ENCODE measurements at regions not wholly inside any gene's neighbourhood (a gene's known extent, or its start where the extent isn't known, plus 50 kb on each side); places are given as distances from the start of the nearest gene placed in this dataset.

DNA sequence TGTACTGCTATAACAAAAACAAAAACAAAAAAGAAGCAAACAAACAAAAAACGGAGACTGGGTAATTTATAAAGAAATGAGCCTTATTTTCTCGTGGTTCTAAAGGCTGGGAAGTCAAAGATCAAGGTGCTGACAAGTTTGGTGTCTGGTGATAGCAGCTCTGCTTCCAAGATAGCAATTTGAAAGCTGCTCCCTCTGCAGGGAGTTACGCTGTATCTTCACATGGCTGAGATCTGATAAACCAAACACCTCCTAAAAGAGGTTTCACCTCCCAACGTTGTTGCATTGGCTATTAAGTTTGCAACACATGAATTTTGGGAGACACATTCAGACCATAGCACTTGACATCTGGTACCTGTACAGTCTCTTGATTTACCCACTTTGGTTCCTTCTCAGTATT is 854.2 kb downstream of the CENPC start:
- Histone ChIP-seq H3K4me3 (no peak overlapping the region), H3K27ac (no peak overlapping the region), H3K27me3 (no peaks in the 10 kb centered on the region), H3K9me3 (ENCODE audit: low read depth) (no peaks in the 10 kb centered on the region), H3K36me3 (no peaks in the 10 kb centered on the region), H3K4me1 (ENCODE audit: low read depth) (peaks cover 10% of the 10 kb centered on the region)
- no peak for DNase-seq (ENCODE audit: low read depth in 1 of 2, low spot score in 1 of 2)
- no peak for TF ChIP-seq CTCF (IDR thresholded peaks at IDR 0.05; ENCODE audit: low read depth, low read length)

DNA sequence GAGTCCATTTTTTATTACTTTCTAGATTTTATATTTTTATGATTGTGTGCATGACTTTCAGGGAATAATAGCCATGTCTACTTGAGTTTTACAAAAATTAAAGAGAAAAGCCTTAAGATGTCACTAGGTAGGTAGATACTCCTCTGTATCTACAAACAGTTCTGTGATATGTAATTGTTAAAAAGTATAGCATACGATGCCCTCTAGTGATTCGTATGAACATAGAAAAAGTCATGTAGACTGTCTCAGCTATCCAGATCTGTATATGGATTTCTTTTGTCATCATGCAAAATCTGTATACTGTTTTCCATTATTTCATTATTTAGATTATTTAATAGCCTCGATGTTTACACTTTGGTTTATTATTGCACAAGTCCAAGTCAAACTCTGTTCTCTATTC is 856.6 kb downstream of the CENPC start:
- Histone ChIP-seq H3K9me3 (ENCODE audit: low read depth) (no peaks in the 10 kb centered on the region), H3K27ac (no peak overlapping the region), H3K36me3 (no peaks in the 10 kb centered on the region), H3K4me1 (ENCODE audit: low read depth) (peaks cover 5% of the 10 kb centered on the region), H3K4me3 (no peak overlapping the region), H3K27me3 (no peaks in the 10 kb centered on the region)
- DNase-seq (ENCODE audit: low read depth in 1 of 2, low spot score in 1 of 2), result peak; percentile 24 to 55
- TF ChIP-seq CTCF (IDR thresholded peaks at IDR 0.05; ENCODE audit: low read depth, low read length), result peak; percentile 44

GRCh38 chr4:66687459-66687858 is 857.8 kb downstream of the CENPC start:
- Histone ChIP-seq H3K27me3 (no peaks in the 10 kb centered on the region), H3K36me3 (no peaks in the 10 kb centered on the region), H3K4me3 (no peak overlapping the region), H3K9me3 (ENCODE audit: low read depth) (no peaks in the 10 kb centered on the region), H3K27ac (no peak overlapping the region), H3K4me1 (ENCODE audit: low read depth) (no peaks in the 10 kb centered on the region)
- TF ChIP-seq CTCF (IDR thresholded peaks at IDR 0.05; ENCODE audit: low read depth, low read length), result no peak
- no peak for DNase-seq (ENCODE audit: low read depth in 1 of 2, low spot score in 1 of 2)

- no peak for TF ChIP-seq CTCF (IDR thresholded peaks at IDR 0.05; ENCODE audit: low read depth, low read length)
- Histone ChIP-seq H3K4me3 (no peak overlapping the region), H3K27ac (no peak overlapping the region), H3K36me3 (no peaks in the 10 kb centered on the region), H3K9me3 (ENCODE audit: low read depth) (no peaks in the 10 kb centered on the region), H3K4me1 (ENCODE audit: low read depth) (no peaks in the 10 kb centered on the region), H3K27me3 (no peaks in the 10 kb centered on the region)
- peak in 1 of 2 donors; percentile 66 for DNase-seq (ENCODE audit: low read depth in 1 of 2, low spot score in 1 of 2)
Measured at GRCh38 chr4:66681962-66682361, 863.3 kb downstream of the CENPC start.

DNA sequence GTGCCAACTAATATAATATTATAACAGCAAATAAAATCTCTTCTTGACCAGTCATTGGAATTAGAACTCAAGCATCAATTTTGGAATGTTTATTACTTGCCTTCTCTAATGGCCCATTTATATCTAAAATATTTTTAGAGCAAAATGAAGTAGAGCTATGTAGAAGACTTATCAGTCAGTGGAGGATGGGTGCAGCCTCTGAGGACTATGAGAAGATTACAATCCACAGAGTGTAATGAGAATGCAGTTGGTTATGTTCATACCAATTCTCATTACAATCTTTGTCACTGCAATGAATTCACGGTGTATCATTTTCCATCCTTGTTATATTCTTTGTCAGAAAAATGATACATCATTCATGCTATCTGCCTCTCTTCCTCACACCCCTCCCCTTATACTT is 878.1 kb downstream of the CENPC start:
- H3K27me3 ChIP-seq, result no peaks in the 10 kb centered on the region
- H3K4me1 ChIP-seq (ENCODE audit: low read depth), result no peaks in the 10 kb centered on the region
- no peak overlapping the region for H3K4me3 ChIP-seq
- no peak for DNase-seq (ENCODE audit: low read depth in 1 of 2, low spot score in 1 of 2)
- H3K36me3 ChIP-seq, result no peaks in the 10 kb centered on the region
- TF ChIP-seq CTCF (IDR thresholded peaks at IDR 0.05; ENCODE audit: low read depth, low read length), result no peak
- no peak overlapping the region for H3K27ac ChIP-seq
- no peaks in the 10 kb centered on the region for H3K9me3 ChIP-seq (ENCODE audit: low read depth)

GRCh38 chr4:66662620-66663019 is 882.7 kb downstream of the CENPC start:
- H3K4me3 ChIP-seq, result no peak overlapping the region
- no peaks in the 10 kb centered on the region for H3K27me3 ChIP-seq
- TF ChIP-seq CTCF (IDR thresholded peaks at IDR 0.05; ENCODE audit: low read depth, low read length), result no peak
- H3K4me1 ChIP-seq (ENCODE audit: low read depth), result no peaks in the 10 kb centered on the region
- H3K9me3 ChIP-seq (ENCODE audit: low read depth), result no peaks in the 10 kb centered on the region
- no peak overlapping the region for H3K27ac ChIP-seq
- DNase-seq (ENCODE audit: low read depth in 1 of 2, low spot score in 1 of 2), result no peak
- no peaks in the 10 kb centered on the region for H3K36me3 ChIP-seq
